NAMALWA (cell line): ENCODE measurements at regions not wholly inside any gene's neighbourhood (a gene's known extent, or its start where the extent isn't known, plus 50 kb on each side); places are given as distances from the start of the nearest gene placed in this dataset.

Source experiments
- DNase-seq: peaks from one replicate; pipeline ENCODE4 v3.0.0-alpha.2; 2015; ENCODE audit warnings: low spot score

GRCh38 chr2:41400088-41400665 is 647.6 kb upstream of the PKDCC start:
- DNase-seq = peak; percentile 37

GRCh38 chr2:41405441-41405840 is 642.4 kb upstream of the PKDCC start:
- DNase-seq = no peak

GRCh38 chr2:41409328-41409727 is 638.5 kb upstream of the PKDCC start:
- no peak for DNase-seq

GRCh38 chr2:41410011-41410410 is 637.8 kb upstream of the PKDCC start:
- no peak for DNase-seq

- DNase-seq = no peak
These were observed 633.9 kb upstream of the PKDCC start for GRCh38 chr2:41413813-41414485.

- DNase-seq = peak; percentile 71
These were observed 633.2 kb upstream of the PKDCC start for GRCh38 chr2:41414486-41415230.

- no peak for DNase-seq
These were observed 630.3 kb upstream of the PKDCC start for GRCh38 chr2:41417511-41417910.

- DNase-seq = no peak
These were observed 627.6 kb upstream of the PKDCC start for GRCh38 chr2:41420219-41420618.

- DNase-seq = no peak
These were observed 626.9 kb upstream of the PKDCC start for GRCh38 chr2:41420872-41421271.

- no peak for DNase-seq
These were observed 616.1 kb upstream of the PKDCC start for GRCh38 chr2:41431756-41432155.

GRCh38 chr2:41432459-41432858 is 615.4 kb upstream of the PKDCC start:
- DNase-seq = no peak

GRCh38 chr2:41434991-41435390 is 612.8 kb upstream of the PKDCC start:
- no peak for DNase-seq

GRCh38 chr2:41441958-41442357 is 605.9 kb upstream of the PKDCC start:
- DNase-seq = no peak

GRCh38 chr2:41445865-41446264 is 602.0 kb upstream of the PKDCC start:
- no peak for DNase-seq

- DNase-seq = no peak
These were observed 601.6 kb upstream of the PKDCC start for GRCh38 chr2:41446266-41446665.

- DNase-seq = no peak
These were observed 599.6 kb upstream of the PKDCC start for GRCh38 chr2:41448221-41448620.

GRCh38 chr2:41457026-41457425 is 590.8 kb upstream of the PKDCC start:
- DNase-seq = no peak

GRCh38 chr2:41460661-41461060 is 587.2 kb upstream of the PKDCC start:
- DNase-seq = no peak

GRCh38 chr2:41464395-41464794 is 583.4 kb upstream of the PKDCC start:
- no peak for DNase-seq

GRCh38 chr2:41475959-41476358 is 571.9 kb upstream of the PKDCC start:
- DNase-seq = no peak

- DNase-seq = no peak
These were observed 565.2 kb upstream of the PKDCC start for GRCh38 chr2:41482659-41483058.

GRCh38 chr2:41483226-41483625 is 564.6 kb upstream of the PKDCC start:
- no peak for DNase-seq
